Activated naive CD4-positive, alpha-beta T cell treated with anti-CD3 and anti-CD28 coated beads for 36 hours (primary cell): ENCODE measurements at regions not wholly inside any gene's neighbourhood (a gene's known extent, or its start where the extent isn't known, plus 50 kb on each side); places are given as distances from the start of the nearest gene placed in this dataset.
"Not testable (repeated sequence)": the region's sequence is repeated elsewhere in the genome, so short reads cannot be mapped to it uniquely, and the experiment has no call there.

Experiments
- CTCF ChIA-PET: fragments of 350-600 bp; sonication (Branson Sonifier 250); formaldehyde crosslinking; loops from one replicate; lab custom pipeline; 2021; ENCODE audit warnings: antibody characterized with exemption; lab: Charles Lee
- DNase-seq: peaks from one replicate; pipeline ENCODE4 v3.0.0-alpha.2; 2020
- H3K27ac Mint-ChIP-seq: one replicate; pipeline ENCODE4 v1.8.0; 2021; ENCODE audit warnings: mild to moderate bottlenecking, mixed read lengths
- H3K27me3 Mint-ChIP-seq: one replicate; pipeline ENCODE4 v1.8.0; 2021; ENCODE audit warnings: low read depth, mixed read lengths
- H3K36me3 Mint-ChIP-seq: one replicate; pipeline ENCODE4 v1.8.0; 2021; ENCODE audit warnings: low read depth, mixed read lengths
- H3K4me1 Mint-ChIP-seq: one replicate; pipeline ENCODE4 v1.8.0; 2021; ENCODE audit warnings: low read depth, mixed read lengths
- H3K4me3 Mint-ChIP-seq: one replicate; pipeline ENCODE4 v1.8.0; 2021; ENCODE audit warnings: mild to moderate bottlenecking, moderate library complexity, mixed read lengths
- H3K9me3 Mint-ChIP-seq: one replicate; pipeline ENCODE4 v1.8.0; 2021; ENCODE audit warnings: mixed read lengths
- intact Hi-C: fragments of 100-400 bp; cut with micrococcal nuclease; formaldehyde crosslinking; loops from one replicate; pipeline ENCODE4 v1.15.1; 2023

- intact Hi-C loops = no loop called here
- Mint-ChIP-seq H3K4me1 (no peaks in the 10 kb centered on the region), H3K9me3 (peaks cover 4% of the 10 kb centered on the region), H3K36me3 (no peaks in the 10 kb centered on the region), H3K27ac (no peak overlapping the region), H3K4me3 (no peak overlapping the region), H3K27me3 (peaks cover 5% of the 10 kb centered on the region)
- CTCF ChIA-PET = no interaction called here
- DNase-seq = no peak
These were observed 148.2 kb upstream of the LRIG1 start for GRCh38 chr3:66648975-66649374.

- H3K4me3 Mint-ChIP-seq, H3K36me3 Mint-ChIP-seq, H3K27me3 Mint-ChIP-seq, intact Hi-C loops, H3K9me3 Mint-ChIP-seq, H3K27ac Mint-ChIP-seq, H3K4me1 Mint-ChIP-seq, DNase-seq: not testable (repeated sequence)
- CTCF ChIA-PET = interaction anchor here (0.6 kb wide), 1 partner anchor 14 kb away, joined by 7 read pairs; no protein-coding TSS in a partner anchor
These were observed 150.7 kb upstream of the LRIG1 start for GRCh38 chr3:66651520-66651919.

GRCh38 chr3:66652100-66652499 is 151.3 kb upstream of the LRIG1 start:
- H3K27ac Mint-ChIP-seq, intact Hi-C loops, H3K4me1 Mint-ChIP-seq, H3K4me3 Mint-ChIP-seq, H3K9me3 Mint-ChIP-seq, H3K27me3 Mint-ChIP-seq, DNase-seq, H3K36me3 Mint-ChIP-seq: not testable (repeated sequence)
- CTCF ChIA-PET = interaction anchor here (0.6 kb wide), 1 partner anchor 14 kb away, joined by 7 read pairs; no protein-coding TSS in a partner anchor

- no peak for DNase-seq
- no peaks in the 10 kb centered on the region for H3K4me1 Mint-ChIP-seq
- no peaks in the 10 kb centered on the region for H3K36me3 Mint-ChIP-seq
- H3K9me3 Mint-ChIP-seq = no peaks in the 10 kb centered on the region
- peaks cover 5% of the 10 kb centered on the region for H3K27me3 Mint-ChIP-seq
- no peak overlapping the region for H3K4me3 Mint-ChIP-seq
- CTCF ChIA-PET = no interaction called here
- no peak overlapping the region for H3K27ac Mint-ChIP-seq
- intact Hi-C loops = no loop called here
These were observed 154.2 kb upstream of the LRIG1 start for GRCh38 chr3:66655044-66655443.

DNA sequence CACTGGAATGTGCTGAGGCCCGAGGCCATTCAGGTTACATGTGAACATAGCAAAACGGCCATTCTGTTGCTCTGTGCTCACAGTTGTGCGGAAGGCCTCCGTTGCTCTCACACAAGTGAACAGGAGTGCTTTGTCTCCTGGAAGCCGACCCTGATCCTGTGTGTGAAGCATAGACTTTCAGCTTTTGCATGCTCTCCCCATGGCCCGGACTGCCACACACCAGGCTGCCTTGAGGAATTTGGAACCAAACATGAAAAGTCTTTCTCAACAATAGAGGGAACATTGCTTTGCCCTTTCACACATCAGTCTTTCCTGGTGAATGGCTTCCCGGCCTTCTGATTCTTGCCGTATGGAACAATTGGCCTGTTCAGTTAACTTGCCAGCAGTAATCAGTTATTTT is 154.8 kb upstream of the LRIG1 start:
- Mint-ChIP-seq H3K9me3 (no peaks in the 10 kb centered on the region), H3K4me1 (no peaks in the 10 kb centered on the region), H3K27ac (no peak overlapping the region), H3K4me3 (no peak overlapping the region), H3K36me3 (no peaks in the 10 kb centered on the region), H3K27me3 (peaks cover 5% of the 10 kb centered on the region)
- CTCF ChIA-PET = no interaction called here
- no peak for DNase-seq
- intact Hi-C loops = no loop called here

DNA sequence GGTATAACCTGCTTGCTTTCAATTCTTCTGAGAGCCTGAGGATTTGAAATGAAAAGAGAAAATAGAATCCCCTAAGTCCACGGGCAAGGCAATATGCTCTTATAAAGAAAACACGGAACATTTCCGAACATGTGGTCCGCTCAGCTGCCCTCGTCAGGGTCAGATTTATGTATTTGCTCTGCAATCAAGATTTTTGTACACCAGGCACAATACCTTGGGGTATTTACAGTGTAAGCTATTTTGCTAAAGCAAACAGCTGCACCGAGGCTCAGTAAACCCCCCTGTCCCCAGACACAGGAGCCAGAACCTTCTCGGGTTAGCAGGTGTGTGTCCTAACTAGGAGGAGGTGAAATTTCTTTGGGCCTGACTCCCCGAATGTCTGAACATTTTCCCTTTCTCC is 155.8 kb upstream of the LRIG1 start:
- Mint-ChIP-seq H3K36me3 (no peaks in the 10 kb centered on the region), H3K4me1 (no peaks in the 10 kb centered on the region), H3K27me3 (peaks cover 5% of the 10 kb centered on the region), H3K9me3 (no peaks in the 10 kb centered on the region), H3K4me3 (no peak overlapping the region), H3K27ac (no peak overlapping the region)
- CTCF ChIA-PET = no interaction called here
- intact Hi-C loops = no loop called here
- no peak for DNase-seq

DNA sequence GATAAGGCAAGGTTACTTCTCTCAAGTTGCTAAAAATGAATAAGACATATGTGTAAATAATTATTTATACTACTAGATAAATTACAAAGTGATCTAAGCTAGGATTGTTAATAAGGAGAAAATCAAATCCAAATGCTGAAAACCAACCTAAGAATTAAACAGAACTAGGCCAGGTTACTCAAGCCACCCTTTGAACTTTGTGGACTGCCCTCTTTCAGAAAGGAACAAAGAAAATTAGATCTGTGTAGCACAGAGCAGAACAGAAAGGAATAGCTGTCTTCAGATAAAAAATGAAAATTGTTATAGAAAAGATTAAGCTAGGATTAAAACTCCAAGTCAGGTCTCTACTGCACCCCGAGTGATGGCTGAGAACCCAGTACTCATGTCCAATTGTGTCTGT is 158.2 kb upstream of the LRIG1 start:
- DNase-seq = no peak
- Mint-ChIP-seq H3K9me3 (no peaks in the 10 kb centered on the region), H3K4me3 (no peak overlapping the region), H3K27me3 (no peaks in the 10 kb centered on the region), H3K36me3 (no peaks in the 10 kb centered on the region), H3K4me1 (no peaks in the 10 kb centered on the region), H3K27ac (no peak overlapping the region)
- intact Hi-C loops = no loop called here
- CTCF ChIA-PET = no interaction called here

GRCh38 chr3:66661628-66662027 is 160.8 kb upstream of the LRIG1 start:
- CTCF ChIA-PET = no interaction called here
- H3K36me3 Mint-ChIP-seq = no peaks in the 10 kb centered on the region
- H3K9me3 Mint-ChIP-seq = no peaks in the 10 kb centered on the region
- H3K27ac Mint-ChIP-seq = no peak overlapping the region
- intact Hi-C loops = no loop called here
- no peaks in the 10 kb centered on the region for H3K27me3 Mint-ChIP-seq
- DNase-seq = no peak
- no peak overlapping the region for H3K4me3 Mint-ChIP-seq
- no peaks in the 10 kb centered on the region for H3K4me1 Mint-ChIP-seq

- Mint-ChIP-seq H3K9me3 (no peaks in the 10 kb centered on the region), H3K36me3 (no peaks in the 10 kb centered on the region), H3K4me3 (no peak overlapping the region), H3K27ac (no peak overlapping the region), H3K4me1 (no peaks in the 10 kb centered on the region), H3K27me3 (no peaks in the 10 kb centered on the region)
- no peak for DNase-seq
- CTCF ChIA-PET = no interaction called here
- intact Hi-C loops = no loop called here
These were observed 162.1 kb upstream of the LRIG1 start for GRCh38 chr3:66662894-66663293.

DNA sequence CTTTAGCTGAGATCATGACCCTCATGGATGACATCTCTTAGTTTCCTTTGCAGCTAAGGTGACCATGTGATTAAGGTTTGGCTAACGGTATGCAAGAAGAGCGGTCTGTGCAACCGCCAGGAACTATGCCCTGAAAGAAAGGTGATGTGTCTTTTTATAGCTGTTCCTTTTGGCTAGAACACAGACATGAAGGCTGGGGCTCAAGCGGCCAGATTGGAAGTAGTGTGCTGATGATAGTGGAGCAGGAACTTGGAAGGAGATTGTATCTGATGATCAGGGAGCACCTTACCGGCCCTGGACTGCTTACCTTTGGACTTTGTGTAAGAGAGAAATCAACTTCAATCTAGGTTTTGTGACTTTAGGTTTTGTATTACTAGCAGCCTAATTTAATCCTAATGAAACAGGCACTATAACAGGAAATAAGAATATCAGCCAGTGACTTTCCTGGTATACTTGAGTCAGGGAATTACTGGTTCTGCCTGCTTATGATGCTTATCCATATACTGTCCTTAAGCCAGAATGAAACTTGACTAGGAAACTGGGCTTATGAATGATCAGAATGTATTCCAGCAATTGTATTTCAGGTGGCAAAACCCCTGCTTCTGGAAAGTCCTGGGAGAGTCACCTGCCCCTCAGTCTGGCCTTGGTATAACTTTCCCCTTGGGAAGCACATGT is 164.3 kb upstream of the LRIG1 start:
- H3K4me3 Mint-ChIP-seq = no peak overlapping the region
- H3K27ac Mint-ChIP-seq = no peak overlapping the region
- H3K36me3 Mint-ChIP-seq = no peaks in the 10 kb centered on the region
- no peaks in the 10 kb centered on the region for H3K27me3 Mint-ChIP-seq
- CTCF ChIA-PET = no interaction called here
- no peak for DNase-seq
- no peaks in the 10 kb centered on the region for H3K9me3 Mint-ChIP-seq
- H3K4me1 Mint-ChIP-seq = no peaks in the 10 kb centered on the region
- intact Hi-C loops = no loop called here

DNA sequence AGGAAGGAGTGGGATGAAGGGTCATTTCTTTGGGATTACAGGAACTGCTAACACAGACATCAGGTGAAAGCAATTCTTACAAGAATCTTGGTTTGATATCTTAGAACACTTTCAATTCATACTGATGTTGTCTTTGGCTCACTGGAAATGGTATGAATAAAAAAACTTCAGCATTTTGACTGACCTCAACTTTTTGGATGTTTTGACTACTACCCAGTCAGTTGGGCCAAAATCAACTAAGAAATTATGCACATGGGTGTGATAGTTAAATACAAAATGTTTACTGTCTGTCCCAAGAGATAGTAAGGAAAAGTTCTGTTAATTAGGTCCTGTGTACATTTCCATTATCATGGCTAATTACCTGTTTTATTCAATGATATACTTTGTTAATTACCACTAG is 165.5 kb upstream of the LRIG1 start:
- Mint-ChIP-seq H3K9me3 (no peaks in the 10 kb centered on the region), H3K27ac (no peak overlapping the region), H3K4me3 (no peak overlapping the region), H3K36me3 (no peaks in the 10 kb centered on the region), H3K4me1 (no peaks in the 10 kb centered on the region), H3K27me3 (no peaks in the 10 kb centered on the region)
- no peak for DNase-seq
- intact Hi-C loops = no loop called here
- CTCF ChIA-PET = interaction anchor here (0.8 kb wide), 1 partner anchor 357 kb away, joined by 3 read pairs; no protein-coding TSS in a partner anchor

GRCh38 chr3:66667263-66667662 is 166.4 kb upstream of the LRIG1 start:
- Mint-ChIP-seq H3K27ac (no peak overlapping the region), H3K4me3 (no peak overlapping the region), H3K9me3 (no peaks in the 10 kb centered on the region), H3K36me3 (no peaks in the 10 kb centered on the region), H3K4me1 (no peaks in the 10 kb centered on the region), H3K27me3 (no peaks in the 10 kb centered on the region)
- intact Hi-C loops = no loop called here
- CTCF ChIA-PET = interaction anchor here (0.8 kb wide), 1 partner anchor 357 kb away, joined by 3 read pairs; no protein-coding TSS in a partner anchor
- no peak for DNase-seq

- CTCF ChIA-PET = no interaction called here
- no peak for DNase-seq
- Mint-ChIP-seq H3K27me3 (no peaks in the 10 kb centered on the region), H3K9me3 (no peaks in the 10 kb centered on the region), H3K27ac (no peak overlapping the region), H3K4me3 (no peak overlapping the region), H3K36me3 (no peaks in the 10 kb centered on the region), H3K4me1 (no peaks in the 10 kb centered on the region)
- intact Hi-C loops = no loop called here
These were observed 170.5 kb upstream of the LRIG1 start for GRCh38 chr3:66671291-66671690.
